Endodermal cell (in vitro differentiated cells): ENCODE measurements at regions not wholly inside any gene's neighbourhood (a gene's known extent, or its start where the extent isn't known, plus 50 kb on each side); places are given as distances from the start of the nearest gene placed in this dataset.
"Not testable (repeated sequence)": the region's sequence is repeated elsewhere in the genome, so short reads cannot be mapped to it uniquely, and the experiment has no call there.

ENCODE experiments used
- DNase-seq: peaks from one replicate; pipeline ENCODE4 v3.0.0-alpha.2; 2017
- H3K27ac ChIP-seq: 2 replicates; pipeline ENCODE4 v1.5.1; 2013; ENCODE audit warnings: mild to moderate bottlenecking, low read depth, low read length, moderate library complexity
- H3K27me3 ChIP-seq: 2 replicates; pipeline ENCODE4 v1.6.1; 2013; ENCODE audit warnings: mild to moderate bottlenecking, low read length, moderate library complexity; ENCODE audit not compliant: insufficient read depth, control insufficient read depth, poor library complexity, severe bottlenecking
- H3K36me3 ChIP-seq: 2 replicates; pipeline ENCODE4 v1.7.0; 2013; ENCODE audit warnings: mild to moderate bottlenecking, low read length, moderate library complexity; ENCODE audit not compliant: control insufficient read depth, insufficient read depth
- H3K4me1 ChIP-seq: one replicate; pipeline ENCODE4 v1.7.0; 2013; ENCODE audit warnings: low read length; ENCODE audit not compliant: control insufficient read depth, insufficient read depth
- H3K4me3 ChIP-seq: 2 replicates; pipeline ENCODE4 v1.5.1; 2013; ENCODE audit warnings: mild to moderate bottlenecking, low read length, moderate library complexity
- H3K9ac ChIP-seq: 2 replicates; pipeline ENCODE4 v1.6.1; 2013; ENCODE audit warnings: mild to moderate bottlenecking, low read length, moderate library complexity; ENCODE audit not compliant: poor library complexity, severe bottlenecking; ENCODE audit errors: extremely low read depth
- H3K9me3 ChIP-seq: 2 replicates; pipeline ENCODE4 v1.6.1; 2013; ENCODE audit warnings: mild to moderate bottlenecking, low read length, moderate library complexity; ENCODE audit not compliant: control insufficient read depth
- H3K27ac Mint-ChIP-seq: 2 replicates; pipeline ENCODE4 v1.8.0; 2020; ENCODE audit warnings: mixed read lengths
- H3K27me3 Mint-ChIP-seq: 2 replicates; pipeline ENCODE4 v1.8.0; 2021; ENCODE audit warnings: mild to moderate bottlenecking, mixed read lengths; ENCODE audit not compliant: insufficient read depth
- H3K36me3 Mint-ChIP-seq: 2 replicates; pipeline ENCODE4 v1.8.0; 2020; ENCODE audit warnings: low read depth, mixed read lengths
- H3K4me1 Mint-ChIP-seq: 2 replicates; pipeline ENCODE4 v1.8.0; 2020; ENCODE audit warnings: mixed read lengths
- H3K4me3 Mint-ChIP-seq: 2 replicates; pipeline ENCODE4 v1.8.0; 2020; ENCODE audit warnings: mild to moderate bottlenecking, moderate library complexity, mixed read lengths
- H3K9me3 Mint-ChIP-seq: 2 replicates; pipeline ENCODE4 v1.8.0; 2020; ENCODE audit warnings: mild to moderate bottlenecking, mixed read lengths
- CTCF ChIP-seq: fragments of 200-600 bp; sonication (generic); conservative IDR thresholded peaks from 2 replicates; pipeline ENCODE4 v1.5.0; 2021; ENCODE audit warnings: antibody characterized with exemption, mild to moderate bottlenecking
- WGBS, 2 experiments: methylation state at CpG; one replicate each; pipeline versions ENCODE4 v1.1.5 to v1.1.7; 2013; ENCODE audit warnings: missing lambda C conversion rate in 2 of 2, mixed read lengths in 1 of 2; ENCODE audit not compliant: insufficient coverage in 1 of 2, insufficient read length in 1 of 2; 5-methylcytosine and 5-hydroxymethylcytosine counted together

GRCh38 chr10:81730891-81731290 lies 144.1 kb upstream of the NRG3 start:
- Histone ChIP-seq H3K9ac (no peak overlapping the region), H3K27ac (no peak overlapping the region), H3K4me3 (no peak overlapping the region), H3K27me3 (no peaks in the 10 kb centered on the region), H3K4me1 (peaks cover 11% of the 10 kb centered on the region), H3K9me3 (peaks cover 11% of the 10 kb centered on the region), H3K36me3 (no peaks in the 10 kb centered on the region)
- no peak for TF ChIP-seq CTCF
- DNase-seq = no peak
- Mint-ChIP-seq H3K4me3 (no peak overlapping the region), H3K4me1 (peaks cover 11% of the 10 kb centered on the region), H3K36me3 (no peaks in the 10 kb centered on the region), H3K27ac (peak overlapping the region; percentile 79), H3K27me3 (no peaks in the 10 kb centered on the region), H3K9me3 (peaks cover 17% of the 10 kb centered on the region)
- 0% methylated on average over 1 of the region's 1 CpG; no CpG with 5 or more reads in 1 of the 2 experiments for WGBS, 2 experiments

GRCh38 chr10:81733542-81733941 lies 141.5 kb upstream of the NRG3 start:
- Mint-ChIP-seq H3K9me3 (peaks cover 28% of the 10 kb centered on the region), H3K36me3 (no peaks in the 10 kb centered on the region), H3K27ac (no peak overlapping the region), H3K27me3 (no peaks in the 10 kb centered on the region), H3K4me1 (peaks cover 11% of the 10 kb centered on the region), H3K4me3 (no peak overlapping the region)
- no peak for DNase-seq
- peaks cover 14% of the 10 kb centered on the region for H3K9me3 ChIP-seq
- H3K27ac ChIP-seq = no peak overlapping the region
- no peak overlapping the region for H3K9ac ChIP-seq
- no peak for TF ChIP-seq CTCF
- H3K27me3 ChIP-seq = no peaks in the 10 kb centered on the region
- no peaks in the 10 kb centered on the region for H3K36me3 ChIP-seq
- H3K4me3 ChIP-seq = no peak overlapping the region
- 76 to 100% methylated on average over 1 of the region's 1 CpG for WGBS, 2 experiments
- peaks cover 11% of the 10 kb centered on the region for H3K4me1 ChIP-seq

GRCh38 chr10:81735167-81735566 lies 139.8 kb upstream of the NRG3 start:
- H3K36me3 ChIP-seq, H3K36me3 Mint-ChIP-seq, H3K27ac ChIP-seq, H3K4me3 Mint-ChIP-seq, H3K4me1 Mint-ChIP-seq, H3K27ac Mint-ChIP-seq, H3K9ac ChIP-seq, H3K27me3 ChIP-seq, H3K4me3 ChIP-seq, DNase-seq, H3K27me3 Mint-ChIP-seq: not testable (repeated sequence)
- peaks cover 28% of the 10 kb centered on the region for H3K9me3 Mint-ChIP-seq
- 73 to 91% methylated on average over 4 to 9 of the region's 9 CpGs for WGBS, 2 experiments
- Histone ChIP-seq H3K4me1 (peaks cover 11% of the 10 kb centered on the region), H3K9me3 (peaks cover 14% of the 10 kb centered on the region)

- TF ChIP-seq CTCF = no peak
- Histone ChIP-seq H3K4me1 (no peaks in the 10 kb centered on the region), H3K27ac (no peak overlapping the region), H3K36me3 (no peaks in the 10 kb centered on the region), H3K4me3 (no peak overlapping the region), H3K27me3 (no peaks in the 10 kb centered on the region), H3K9ac (no peak overlapping the region), H3K9me3 (no peaks in the 10 kb centered on the region)
- Mint-ChIP-seq H3K36me3 (no peaks in the 10 kb centered on the region), H3K9me3 (no peaks in the 10 kb centered on the region), H3K4me3 (no peak overlapping the region), H3K27ac (no peak overlapping the region), H3K27me3 (no peaks in the 10 kb centered on the region), H3K4me1 (no peaks in the 10 kb centered on the region)
- no peak for DNase-seq
- WGBS, 2 experiments = 97% methylated on average over 2 of the region's 2 CpGs; no CpG with 5 or more reads in 1 of the 2 experiments
Observed at GRCh38 chr10:81759111-81759510, 115.9 kb upstream of the NRG3 start.
